DMS79 treated with DMSO at 0.1 percent for 48 hours (cell line): ENCODE measurements at regions not wholly inside any gene's neighbourhood (a gene's known extent, or its start where the extent isn't known, plus 50 kb on each side); places are given as distances from the start of the nearest gene placed in this dataset.

Experiments
- DNase-seq: peaks from one replicate; lab custom pipeline; 2025; lab: John Stamatoyannopoulos, UW

DNA sequence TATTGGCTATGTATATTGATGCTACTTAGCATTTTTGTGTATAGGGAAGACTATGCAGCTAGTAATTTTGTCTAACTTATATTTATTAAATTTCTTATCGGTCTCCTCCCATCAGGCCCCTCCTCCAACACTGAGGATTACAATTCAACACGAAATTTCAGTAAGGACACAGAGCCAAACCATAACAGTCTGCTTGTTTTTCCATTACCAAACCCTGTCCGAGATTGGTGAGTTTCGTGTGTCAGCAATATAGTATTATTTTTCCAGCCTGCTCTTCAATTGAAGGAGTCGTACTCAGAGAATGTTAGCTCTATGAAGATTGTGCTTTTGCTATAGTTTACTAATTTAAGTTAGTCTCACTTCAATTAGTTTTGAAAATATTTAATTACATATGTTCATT, 1495.3 kb downstream of the MRPL39 start:
- no peak for DNase-seq

DNA sequence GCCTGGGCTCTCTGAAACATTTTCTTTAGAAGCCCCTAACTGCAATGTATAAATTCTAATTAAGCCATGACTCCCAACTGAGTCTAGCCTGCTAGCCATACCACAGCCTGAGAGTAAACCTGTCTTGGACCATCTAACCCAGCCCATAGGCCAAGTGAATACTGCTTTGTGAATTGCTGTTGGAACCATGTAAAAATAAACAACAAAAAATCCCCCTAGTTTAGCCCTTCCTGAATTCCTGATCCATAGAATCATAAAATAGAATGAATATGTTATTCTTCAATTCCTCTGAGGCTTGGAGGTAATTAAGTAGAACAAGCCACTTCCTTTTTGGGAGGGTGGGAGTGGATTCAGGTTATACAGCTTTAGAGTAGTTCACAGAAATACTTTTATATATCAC, 1496.4 kb downstream of the MRPL39 start:
- DNase-seq = no peak

DNA sequence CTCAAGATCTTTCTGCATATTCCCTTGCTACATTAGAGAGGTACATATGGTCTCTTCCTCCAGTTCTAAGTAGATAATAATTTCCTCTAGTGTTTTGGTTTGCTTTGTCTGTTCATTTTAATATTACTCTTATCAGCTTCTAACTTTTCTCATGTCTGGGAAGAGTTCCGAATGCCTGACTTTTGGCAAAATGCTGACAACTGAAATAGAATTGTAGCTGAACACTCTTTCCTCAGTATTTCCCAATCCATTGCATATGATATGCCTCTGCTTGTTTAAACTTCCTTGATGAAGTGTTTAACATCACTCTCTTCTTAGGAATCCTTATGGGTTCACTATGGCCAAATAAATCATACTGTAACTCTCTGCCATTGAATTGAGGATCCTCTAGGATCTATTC, 1510.1 kb downstream of the MRPL39 start:
- DNase-seq = no peak

DNA sequence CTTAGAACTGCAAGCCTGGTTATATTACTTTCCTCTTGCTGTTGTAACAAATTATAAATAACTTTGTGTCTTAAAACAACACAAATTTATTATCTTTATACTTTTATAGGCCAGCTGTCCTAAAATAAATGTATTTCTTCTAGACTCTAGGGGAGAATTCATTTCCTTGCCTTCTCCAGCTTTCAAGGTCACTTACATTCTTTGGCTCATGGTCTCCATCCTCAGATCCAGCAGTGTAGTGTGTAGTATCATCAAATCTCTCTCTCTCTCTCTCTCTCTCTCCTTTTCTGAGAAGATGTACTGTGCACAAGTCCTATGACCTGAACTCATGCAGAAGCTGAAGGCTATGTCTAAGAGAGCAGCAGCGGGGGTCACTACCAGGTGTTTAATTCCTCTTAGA, 1510.6 kb downstream of the MRPL39 start:
- no peak for DNase-seq

DNA sequence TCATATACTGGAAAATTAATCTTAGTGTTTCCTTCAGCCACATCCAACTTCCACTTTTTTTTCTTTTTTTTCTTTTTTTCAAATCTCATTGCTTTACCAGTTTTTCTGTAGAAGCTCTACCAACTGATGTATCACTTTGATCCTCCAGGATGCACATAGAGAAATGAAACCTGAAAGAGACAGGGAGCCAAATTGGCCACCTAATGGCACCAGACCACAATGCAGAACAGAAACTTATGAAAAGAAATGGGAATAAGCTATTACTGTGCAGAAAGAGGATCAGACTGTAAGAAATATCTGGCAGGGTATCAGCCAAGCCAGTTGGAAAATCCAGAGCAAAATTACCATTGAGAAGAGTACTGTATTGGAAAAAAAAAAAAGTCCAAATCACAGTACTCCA, 1514.2 kb downstream of the MRPL39 start:
- DNase-seq = no peak

DNA sequence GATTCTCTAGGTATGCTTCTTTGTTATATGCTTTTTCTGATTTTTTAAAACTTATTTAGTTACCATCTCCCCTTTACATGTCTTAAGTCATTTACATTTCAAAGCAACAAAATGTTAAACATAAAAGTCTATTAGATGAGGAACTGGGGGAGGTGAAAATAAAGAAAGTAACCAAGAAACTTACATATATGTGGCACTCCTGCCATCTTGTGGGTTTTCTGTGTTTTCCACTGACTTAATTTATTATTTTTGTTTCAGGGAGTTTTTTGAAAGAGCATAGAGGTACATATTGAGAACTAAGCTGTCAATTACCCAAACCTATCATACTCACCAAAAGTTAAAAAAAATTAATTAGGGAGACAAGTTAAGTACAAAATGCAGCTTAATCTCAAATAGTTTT, 1531.1 kb downstream of the MRPL39 start:
- no peak for DNase-seq

DNA sequence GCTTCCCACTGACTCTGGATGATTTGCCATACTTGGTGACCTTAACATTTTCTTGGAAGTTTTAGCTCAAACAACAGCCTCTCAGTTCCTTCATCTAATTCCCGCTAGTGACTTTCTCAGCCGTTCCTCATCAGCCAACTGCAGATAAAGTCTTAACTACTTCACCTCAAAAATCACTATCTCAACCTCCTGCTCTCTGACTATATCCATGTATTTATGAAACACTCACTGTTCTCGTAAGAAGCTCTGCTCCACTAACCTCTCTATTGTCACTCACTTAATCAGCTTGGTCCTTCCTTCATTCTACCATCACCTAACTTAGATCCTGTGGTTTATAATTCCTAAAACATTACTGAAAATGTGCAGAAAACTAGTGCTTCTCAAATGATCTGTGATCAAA, 1551.6 kb downstream of the MRPL39 start:
- DNase-seq = no peak

DNA sequence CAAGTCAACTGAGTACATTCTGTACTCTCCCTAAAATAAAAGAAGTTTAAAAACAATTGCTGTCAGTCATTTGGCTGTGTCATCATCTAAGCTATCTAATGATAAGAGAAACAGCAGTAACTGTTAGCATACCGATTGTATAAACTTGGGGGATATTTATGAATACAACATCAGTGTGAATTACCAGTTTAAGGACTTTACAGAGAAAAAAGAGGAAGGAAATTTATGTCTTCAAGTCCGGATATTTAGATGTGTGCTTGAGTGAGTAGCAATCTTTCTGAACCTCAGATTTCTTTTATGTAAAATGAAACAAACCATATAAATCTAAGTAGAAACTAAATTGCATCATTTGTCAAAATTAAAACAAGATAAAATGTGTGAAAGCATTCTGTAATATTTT, 1557.0 kb downstream of the MRPL39 start:
- DNase-seq = no peak

DNA sequence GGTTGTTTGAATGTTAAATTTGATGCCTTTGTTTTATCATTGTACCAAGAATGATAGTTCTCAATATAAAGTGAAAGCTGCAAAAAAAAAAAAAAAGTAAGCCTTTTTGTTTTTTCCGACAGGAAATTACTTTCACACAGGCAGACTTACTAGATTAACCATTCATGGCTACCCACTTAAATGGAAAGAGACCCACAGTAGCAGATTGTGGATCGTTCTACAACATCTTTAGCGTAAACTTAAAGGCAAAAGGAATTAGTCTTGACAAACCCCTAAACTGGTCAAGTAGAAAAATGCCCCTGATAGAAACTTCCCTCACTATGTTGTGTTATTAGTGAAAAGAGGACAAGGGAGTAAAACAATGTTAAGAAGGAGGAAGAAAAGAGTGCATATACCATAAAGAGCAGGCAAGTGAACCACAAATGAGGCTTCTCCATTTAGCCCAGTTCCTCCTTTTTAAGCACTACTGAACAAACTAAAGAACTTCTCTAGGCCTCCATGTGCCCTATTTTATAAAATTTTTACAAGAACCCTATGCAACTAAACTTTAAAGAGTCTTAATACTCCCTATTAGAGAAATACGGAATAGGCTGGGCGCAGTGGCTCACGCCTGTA, 1560.3 kb downstream of the MRPL39 start:
- no peak for DNase-seq

DNA sequence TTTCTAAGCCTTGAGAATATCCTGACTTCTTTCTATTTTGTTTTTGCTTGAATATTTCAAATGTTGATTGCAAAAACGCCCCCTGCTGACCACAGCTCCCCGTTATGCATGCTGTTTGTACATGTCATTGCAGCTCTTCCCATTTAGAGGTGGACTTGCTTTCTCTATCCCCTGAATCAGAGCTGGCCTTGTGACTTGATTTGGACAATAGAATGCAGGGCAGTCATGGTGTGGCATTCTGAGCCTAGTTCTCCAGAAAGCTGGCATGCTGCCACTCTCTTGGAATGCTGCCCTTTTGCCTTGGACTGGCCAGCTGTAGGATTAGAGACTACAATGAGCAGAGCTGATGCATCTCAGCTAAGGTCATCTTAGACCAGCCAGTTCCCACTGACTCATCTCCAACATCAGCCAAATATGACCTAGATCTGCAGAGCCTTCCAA, 1561.5 kb downstream of the MRPL39 start:
- DNase-seq = no peak

DNA sequence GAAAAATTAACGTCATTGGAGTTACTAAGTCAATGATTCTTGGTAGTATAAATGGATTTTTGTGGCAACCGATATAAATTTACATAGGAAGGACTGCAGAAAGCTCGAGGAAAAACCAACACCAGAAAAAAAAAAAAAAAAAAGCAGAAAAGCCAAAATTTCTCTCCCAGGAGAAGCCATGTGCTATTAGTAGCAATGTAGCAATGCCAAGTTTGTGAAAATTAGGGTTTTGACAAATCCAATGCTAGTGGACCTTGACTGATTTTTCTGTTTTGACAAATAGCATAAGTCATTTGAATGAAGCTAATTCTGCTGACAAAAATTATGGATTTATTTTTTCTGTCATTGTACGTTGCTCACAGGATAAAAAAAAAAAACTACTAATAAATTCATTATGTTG, 1561.9 kb downstream of the MRPL39 start:
- no peak for DNase-seq

DNA sequence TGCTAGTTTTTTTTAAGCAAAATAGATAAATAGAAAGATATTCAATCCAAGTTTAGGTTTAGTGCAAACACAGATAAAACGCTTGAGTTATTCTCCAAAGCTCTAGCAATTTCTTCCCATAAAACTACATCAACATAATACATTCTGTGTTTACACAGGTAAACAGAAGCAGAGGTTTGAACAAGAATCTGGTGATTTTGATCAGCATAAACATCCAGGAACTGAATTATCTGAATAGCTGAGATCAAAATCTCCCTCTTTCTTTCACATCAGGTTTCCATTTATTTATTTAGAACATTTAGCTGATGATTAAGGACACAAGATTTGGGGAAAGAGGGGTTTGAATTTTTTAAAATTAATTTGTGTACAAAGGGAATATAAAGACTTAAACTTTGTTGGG, 1564.6 kb downstream of the MRPL39 start:
- no peak for DNase-seq

DNA sequence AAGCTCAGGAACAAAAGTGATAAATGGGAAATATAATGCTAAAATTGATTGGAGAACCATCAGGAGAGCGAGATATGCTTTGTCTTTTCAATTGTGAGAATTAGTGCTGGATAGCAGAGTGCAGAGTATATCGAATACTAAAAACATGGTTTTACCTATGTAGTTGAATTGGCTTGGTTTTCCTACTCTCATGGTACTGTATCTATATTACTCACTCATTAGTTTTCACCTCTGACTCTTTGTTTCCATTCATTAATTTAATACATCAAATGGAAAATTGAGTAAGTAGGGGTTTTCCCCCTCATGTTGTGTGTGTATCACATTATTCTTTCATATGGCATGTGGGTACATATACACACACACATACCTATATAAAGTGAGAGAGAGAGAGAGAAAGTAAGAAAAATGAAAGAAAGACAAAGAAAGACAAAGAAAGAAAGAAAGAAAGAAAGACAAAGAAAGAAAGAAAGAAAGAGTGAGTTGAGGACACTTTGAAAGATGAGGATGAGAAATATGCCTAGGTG, 1574.5 kb downstream of the MRPL39 start:
- DNase-seq = no peak

DNA sequence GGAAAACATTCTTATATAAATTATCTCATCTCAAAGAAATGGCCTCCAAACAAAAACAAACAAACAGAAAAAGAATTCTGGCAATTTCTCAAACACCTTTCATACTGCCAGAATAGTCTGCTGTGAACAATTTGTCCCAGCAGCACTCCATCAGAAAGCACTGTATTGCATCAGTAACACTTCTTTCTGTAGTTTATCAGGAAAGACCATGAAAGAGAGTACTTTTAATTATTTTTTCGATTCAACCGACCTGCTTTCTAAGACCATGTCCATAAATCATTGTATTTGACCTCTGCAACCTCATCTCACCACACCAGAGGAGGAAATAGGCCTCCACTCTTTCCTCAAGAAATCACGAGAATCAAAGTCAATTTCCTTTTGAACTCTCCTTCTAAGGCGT, 1579.9 kb downstream of the MRPL39 start:
- no peak for DNase-seq

DNA sequence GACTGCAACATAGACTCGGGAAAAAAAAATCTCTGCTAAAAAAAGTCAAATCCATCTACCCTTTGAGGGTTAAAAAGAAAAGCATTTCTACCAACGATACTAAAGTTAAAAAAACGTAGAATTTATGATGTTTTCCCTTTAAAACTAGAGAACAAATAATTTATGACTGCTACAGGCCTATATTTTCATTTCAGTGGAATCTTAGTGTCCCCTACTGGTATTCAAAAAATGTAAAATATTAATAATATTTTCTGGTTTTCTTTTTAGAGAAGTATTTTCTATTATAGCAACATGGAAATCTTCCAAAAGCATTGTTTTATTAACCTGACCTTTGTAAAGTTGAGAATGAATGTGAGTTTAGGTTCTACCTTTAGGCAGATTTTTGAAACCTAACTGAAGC, 1582.2 kb downstream of the MRPL39 start:
- DNase-seq = no peak

DNA sequence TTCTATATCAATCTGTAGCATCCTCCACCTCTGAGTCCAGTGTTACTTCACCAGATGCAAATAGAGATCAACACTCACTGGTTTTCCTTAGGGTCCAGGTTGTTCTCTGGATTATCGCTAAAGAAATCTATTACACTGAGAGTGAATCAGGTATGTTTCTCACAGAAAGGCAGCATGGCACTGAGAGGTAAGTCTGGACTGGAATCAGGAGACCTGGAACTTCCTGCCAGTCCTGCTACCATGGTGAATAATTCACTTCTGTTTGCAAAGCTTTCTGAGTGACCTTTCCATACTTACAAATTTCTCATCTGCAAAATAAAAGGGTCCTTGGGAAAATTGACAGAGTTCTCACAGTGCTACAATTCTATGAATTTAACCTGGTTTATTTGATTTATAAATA, 1583.3 kb downstream of the MRPL39 start:
- DNase-seq = no peak

DNA sequence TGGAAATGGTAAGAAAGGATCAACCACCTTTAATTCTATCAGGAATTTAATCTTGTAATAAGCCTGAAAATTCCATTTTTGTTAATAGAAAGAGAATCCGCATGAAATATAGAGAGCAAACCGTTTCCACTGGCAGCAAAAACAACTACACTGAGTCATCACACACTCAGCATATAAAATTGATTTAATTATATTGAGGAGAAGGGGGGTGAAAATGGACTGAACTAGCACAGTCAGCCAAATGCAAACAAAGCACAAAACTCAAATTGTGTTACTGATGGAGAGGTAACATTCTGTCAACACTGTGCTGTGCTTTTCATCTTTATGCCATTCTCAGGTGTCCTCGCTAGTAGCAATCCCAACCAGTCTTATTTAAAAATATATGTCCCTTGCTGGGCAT, 1583.9 kb downstream of the MRPL39 start:
- no peak for DNase-seq

DNA sequence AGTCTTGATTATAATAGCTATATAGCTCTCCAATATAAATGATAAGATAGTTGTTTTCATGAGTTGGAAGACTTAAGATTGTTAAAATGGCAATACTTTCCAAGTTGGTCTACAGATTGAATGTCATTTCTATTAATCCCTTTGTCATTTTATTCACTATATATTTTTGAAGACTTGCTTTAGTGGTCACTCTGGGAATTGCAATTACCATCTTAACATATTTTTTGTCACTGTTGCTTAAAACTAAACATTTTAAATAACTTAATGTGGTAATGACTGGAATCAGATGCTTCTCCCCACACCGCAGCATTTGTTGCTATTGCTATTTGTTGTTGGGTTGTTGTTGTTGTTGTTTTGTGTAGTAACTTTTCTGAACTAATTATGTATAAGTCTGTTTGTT, 1592.9 kb downstream of the MRPL39 start:
- DNase-seq = no peak

DNA sequence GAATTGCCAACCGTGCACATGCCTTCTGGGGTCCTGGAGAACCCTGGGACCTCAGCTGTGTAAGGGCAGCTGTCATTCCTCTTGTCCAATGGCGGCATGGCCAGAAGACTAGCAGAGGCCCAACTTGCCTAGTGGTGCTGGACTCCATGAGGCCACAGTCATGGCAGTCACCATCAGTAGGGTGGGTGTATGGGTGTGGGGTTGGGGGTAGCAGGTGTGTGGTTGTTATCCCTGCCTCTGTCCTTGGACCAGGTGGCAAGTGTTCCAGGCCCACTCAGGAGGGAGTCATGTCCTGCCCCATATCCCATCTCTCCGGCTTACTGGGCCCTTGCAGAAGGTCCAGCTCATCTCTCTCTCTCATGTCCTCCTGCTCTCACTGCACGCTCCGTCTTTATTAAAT, 1596.2 kb downstream of the MRPL39 start:
- DNase-seq = no peak

DNA sequence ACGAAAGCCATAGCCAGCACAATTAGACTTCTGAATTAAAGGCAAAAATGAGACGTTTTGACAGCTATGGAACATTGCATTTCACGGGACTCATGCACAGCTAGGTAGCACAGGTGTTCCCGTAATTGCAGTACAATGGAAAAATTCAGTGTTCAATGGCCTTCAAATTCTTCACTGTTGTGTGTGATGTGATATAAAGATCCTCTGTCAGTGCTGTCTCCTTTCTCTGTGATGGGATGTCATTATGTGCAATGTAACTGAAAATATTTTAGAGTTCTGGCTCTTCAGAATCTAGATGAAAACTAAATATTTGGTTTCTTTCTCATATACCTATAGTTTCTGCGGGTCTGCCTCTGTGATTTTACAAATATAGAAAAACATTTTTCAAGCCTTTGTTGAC, 1599.7 kb downstream of the MRPL39 start:
- no peak for DNase-seq

DNA sequence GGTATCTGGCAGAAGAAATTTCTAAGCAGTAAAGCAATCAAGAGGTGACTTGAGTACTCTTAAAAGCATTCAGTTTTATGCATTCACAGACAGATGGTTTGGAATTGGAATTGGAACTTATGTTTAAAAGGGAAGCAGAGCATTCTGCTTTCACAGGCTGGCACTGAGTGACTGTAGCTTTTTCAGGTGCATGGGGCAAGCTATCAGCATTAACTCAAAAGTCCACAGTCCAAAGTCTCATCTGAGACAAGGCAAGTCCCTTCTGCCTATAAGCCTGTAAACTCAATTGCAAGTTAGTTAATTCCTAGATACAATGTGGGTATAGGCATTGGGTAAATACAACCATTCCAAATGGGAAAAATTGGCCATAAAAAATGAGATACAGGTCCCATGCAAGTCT, 1620.3 kb downstream of the MRPL39 start:
- no peak for DNase-seq

DNA sequence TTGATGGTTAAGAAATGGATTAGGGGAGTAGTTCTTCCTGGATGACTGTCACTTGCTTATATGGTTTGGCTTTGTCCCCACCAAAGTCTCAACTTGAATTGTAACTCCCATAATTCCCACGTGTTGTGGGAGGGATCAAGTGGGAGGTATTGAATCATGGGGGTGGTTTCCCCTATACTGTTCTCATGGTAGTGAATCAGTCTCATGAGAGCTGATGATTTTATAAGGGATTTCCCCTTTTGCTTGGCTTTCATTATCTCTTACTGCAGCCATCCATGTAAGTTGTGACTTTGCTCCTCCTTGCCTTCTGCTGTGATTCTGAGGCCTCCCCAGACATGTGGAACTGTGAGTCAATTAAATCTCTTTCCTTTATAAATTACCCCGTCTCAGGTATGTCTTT, 1621.1 kb downstream of the MRPL39 start:
- DNase-seq = no peak

DNA sequence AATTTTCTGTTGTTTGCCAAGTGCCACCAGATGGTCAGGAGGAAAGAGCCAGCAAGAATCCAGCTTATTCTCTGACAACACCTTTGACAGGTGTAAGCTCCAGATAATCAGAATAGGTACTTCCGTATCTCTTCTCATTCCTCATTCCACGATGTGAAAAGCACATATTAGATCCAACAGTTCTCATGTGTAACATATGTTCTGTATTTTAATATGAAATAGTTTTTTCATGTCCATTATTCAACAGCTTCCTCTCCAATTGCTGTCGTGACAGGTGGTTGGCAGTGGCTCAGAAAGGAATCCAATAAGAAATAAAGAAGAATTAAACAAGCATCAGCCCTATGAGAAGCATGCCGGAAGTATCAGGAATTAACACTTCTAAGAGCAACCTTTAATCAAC, 1624.7 kb downstream of the MRPL39 start:
- DNase-seq = no peak

DNA sequence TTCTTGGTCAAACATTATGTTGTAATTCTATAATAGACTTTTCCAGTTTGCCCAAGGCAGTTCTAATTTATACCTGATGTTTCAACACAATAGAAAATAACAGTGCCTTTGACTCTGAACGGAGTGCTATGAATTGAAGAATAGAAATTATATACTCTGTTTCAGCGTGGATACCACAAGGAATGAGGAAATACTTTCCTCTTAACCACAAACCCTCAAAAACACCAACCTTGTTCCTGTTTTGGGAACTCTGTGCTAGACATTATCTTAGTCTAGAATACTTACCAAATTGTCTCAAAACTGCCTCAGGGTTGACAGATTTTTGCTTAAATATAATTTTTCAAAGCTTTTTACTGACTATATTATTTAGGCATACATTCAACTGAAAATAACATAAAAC, 1629.3 kb downstream of the MRPL39 start:
- no peak for DNase-seq
